ENCODE measurements at regions not wholly inside any gene's neighbourhood (a gene's known extent, or its start where the extent isn't known, plus 50 kb on each side); places are given as distances from the start of the nearest gene placed in this dataset.
A peak's percentile ranks its signal among the peaks of the same experiment; 100 is the strongest.

- DNase-seq (ENCODE audit: low read depth) (peak; percentile 8), FAIRE-seq (no peak)
- no peak for TF ChIP-seq CTCF (IDR thresholded peaks at IDR 0.05; ENCODE audit: insufficient read depth, low read length, severe bottlenecking)
- Histone ChIP-seq H3K36me3 (ENCODE audit: control insufficient read depth, insufficient read depth, low read length) (no peaks in the 10 kb centered on the region), H3K4me3 (ENCODE audit: low read depth, low read length) (no peak overlapping the region), H3K27me3 (ENCODE audit: control insufficient read depth, insufficient read depth, low read length) (no peaks in the 10 kb centered on the region)
Observed at GRCh38 chr7:85733169-85733915, 546.5 kb upstream of the SEMA3D start.

GRCh38 chr7:85730012-85730411 is 543.2 kb upstream of the SEMA3D start:
- no peak for FAIRE-seq
- Histone ChIP-seq H3K4me3 (ENCODE audit: low read depth, low read length) (no peak overlapping the region), H3K27me3 (ENCODE audit: control insufficient read depth, insufficient read depth, low read length) (no peaks in the 10 kb centered on the region), H3K36me3 (ENCODE audit: control insufficient read depth, insufficient read depth, low read length) (no peaks in the 10 kb centered on the region)
- DNase-seq (ENCODE audit: low read depth): no peak
- TF ChIP-seq CTCF (IDR thresholded peaks at IDR 0.05; ENCODE audit: insufficient read depth, low read length, severe bottlenecking): no peak

- Histone ChIP-seq H3K36me3 (ENCODE audit: control insufficient read depth, insufficient read depth, low read length) (no peaks in the 10 kb centered on the region), H3K27me3 (ENCODE audit: control insufficient read depth, insufficient read depth, low read length) (no peaks in the 10 kb centered on the region), H3K4me3 (ENCODE audit: low read depth, low read length) (no peak overlapping the region)
- DNase-seq (ENCODE audit: low read depth) (no peak), FAIRE-seq (no peak)
- no peak for TF ChIP-seq CTCF (IDR thresholded peaks at IDR 0.05; ENCODE audit: insufficient read depth, low read length, severe bottlenecking)
Observed at GRCh38 chr7:85725026-85725425, 538.2 kb upstream of the SEMA3D start.

- no peaks in the 10 kb centered on the region for H3K27me3 ChIP-seq (ENCODE audit: control insufficient read depth, insufficient read depth, low read length)
- FAIRE-seq (no peak), DNase-seq (ENCODE audit: low read depth) (peak; percentile 89)
- no peaks in the 10 kb centered on the region for H3K36me3 ChIP-seq (ENCODE audit: control insufficient read depth, insufficient read depth, low read length)
- H3K4me3 ChIP-seq (ENCODE audit: low read depth, low read length): no peak overlapping the region
- TF ChIP-seq CTCF (IDR thresholded peaks at IDR 0.05; ENCODE audit: insufficient read depth, low read length, severe bottlenecking): no peak
Observed at GRCh38 chr7:85719981-85720953, 533.4 kb upstream of the SEMA3D start.

GRCh38 chr7:85716353-85716752 is 529.5 kb upstream of the SEMA3D start:
- DNase-seq (ENCODE audit: low read depth) (no peak), FAIRE-seq (no peak)
- Histone ChIP-seq H3K27me3 (ENCODE audit: control insufficient read depth, insufficient read depth, low read length) (no peaks in the 10 kb centered on the region), H3K4me3 (ENCODE audit: low read depth, low read length) (no peak overlapping the region), H3K36me3 (ENCODE audit: control insufficient read depth, insufficient read depth, low read length) (no peaks in the 10 kb centered on the region)
- no peak for TF ChIP-seq CTCF (IDR thresholded peaks at IDR 0.05; ENCODE audit: insufficient read depth, low read length, severe bottlenecking)
